Sigmoid colon (tissue), 3 donors: ENCODE measurements at regions not wholly inside any gene's neighbourhood (a gene's known extent, or its start where the extent isn't known, plus 50 kb on each side); places are given as distances from the start of the nearest gene placed in this dataset.

Experiments used
- POLR2A ChIP-seq, 2 donors: fragments of 450-650 bp; IDR thresholded peaks; one replicate each; pipeline ENCODE4 v1.6.1; 2016; ENCODE audit warnings: antibody characterized with exemption in 2 of 2, mild to moderate bottlenecking in 2 of 2, moderate library complexity in 2 of 2
- TF ChIP-seq, protein P1 (sequence below), 4 experiments: fragments of 450-650 bp in 3 of 4; fragments of 200-600 bp in 1 of 4; IDR thresholded peaks; one replicate each; pipeline ENCODE4 v1.5.1; 2016 to 2019; ENCODE audit warnings: antibody characterized with exemption in 4 of 4, mild to moderate bottlenecking in 3 of 4, moderate library complexity in 2 of 4

DNA sequence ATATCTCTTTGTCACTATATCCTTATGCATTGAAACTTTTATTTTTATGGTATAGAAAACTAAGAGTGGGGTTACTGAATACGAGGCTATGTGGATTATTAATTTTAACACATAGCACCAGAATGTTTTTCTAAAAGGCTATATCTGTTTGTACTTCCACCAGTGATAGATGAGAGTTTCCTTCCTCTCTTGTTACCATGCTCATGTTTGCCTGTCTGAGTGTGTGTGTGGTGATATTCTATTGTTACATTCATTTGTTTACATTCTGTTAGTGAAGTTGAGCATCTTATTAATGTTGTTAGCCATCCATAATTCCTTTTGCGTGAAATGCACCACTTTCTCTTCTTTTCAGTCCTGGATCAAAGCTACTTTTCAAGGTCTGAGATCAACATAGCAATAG lies 54.1 kb upstream of the ALDH1A1 start:
- no peak for TF ChIP-seq POLR2A (IDR thresholded peaks at IDR 0.05)
- TF ChIP-seq, protein P1, sequence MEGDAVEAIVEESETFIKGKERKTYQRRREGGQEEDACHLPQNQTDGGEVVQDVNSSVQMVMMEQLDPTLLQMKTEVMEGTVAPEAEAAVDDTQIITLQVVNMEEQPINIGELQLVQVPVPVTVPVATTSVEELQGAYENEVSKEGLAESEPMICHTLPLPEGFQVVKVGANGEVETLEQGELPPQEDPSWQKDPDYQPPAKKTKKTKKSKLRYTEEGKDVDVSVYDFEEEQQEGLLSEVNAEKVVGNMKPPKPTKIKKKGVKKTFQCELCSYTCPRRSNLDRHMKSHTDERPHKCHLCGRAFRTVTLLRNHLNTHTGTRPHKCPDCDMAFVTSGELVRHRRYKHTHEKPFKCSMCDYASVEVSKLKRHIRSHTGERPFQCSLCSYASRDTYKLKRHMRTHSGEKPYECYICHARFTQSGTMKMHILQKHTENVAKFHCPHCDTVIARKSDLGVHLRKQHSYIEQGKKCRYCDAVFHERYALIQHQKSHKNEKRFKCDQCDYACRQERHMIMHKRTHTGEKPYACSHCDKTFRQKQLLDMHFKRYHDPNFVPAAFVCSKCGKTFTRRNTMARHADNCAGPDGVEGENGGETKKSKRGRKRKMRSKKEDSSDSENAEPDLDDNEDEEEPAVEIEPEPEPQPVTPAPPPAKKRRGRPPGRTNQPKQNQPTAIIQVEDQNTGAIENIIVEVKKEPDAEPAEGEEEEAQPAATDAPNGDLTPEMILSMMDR (IDR thresholded peaks at IDR 0.05): no peak
